ENCODE measurements at regions not wholly inside any gene's neighbourhood (a gene's known extent, or its start where the extent isn't known, plus 50 kb on each side); places are given as distances from the start of the nearest gene placed in this dataset.
"Not testable (repeated sequence)": the region's sequence is repeated elsewhere in the genome, so short reads cannot be mapped to it uniquely, and the experiment has no call there.

GRCh38 chr1:208347191-208347590 lies 103.0 kb upstream of the PLXNA2 start:
- Mint-ChIP-seq H3K4me1 (ENCODE audit: low read depth) (no peaks in the 10 kb centered on the region), H3K4me3 (ENCODE audit: unreplicated experiment) (no peak overlapping the region), H3K36me3 (ENCODE audit: low read depth) (no peaks in the 10 kb centered on the region), H3K27me3 (ENCODE audit: low read depth) (peaks cover 27% of the 10 kb centered on the region), H3K27ac (ENCODE audit: unreplicated experiment) (no peak overlapping the region), H3K9me3 (ENCODE audit: low read depth) (no peaks in the 10 kb centered on the region)
- no peak for TF ChIP-seq CTCF (IDR thresholded peaks at IDR 0.05)
- DNase-seq (ENCODE audit: low spot score), result no peak

GRCh38 chr1:208349694-208350330 lies 105.6 kb upstream of the PLXNA2 start:
- TF ChIP-seq CTCF (IDR thresholded peaks at IDR 0.05), result no peak
- no peak overlapping the region for H3K27ac Mint-ChIP-seq (ENCODE audit: unreplicated experiment)
- H3K4me1 Mint-ChIP-seq (ENCODE audit: low read depth), result no peaks in the 10 kb centered on the region
- H3K9me3 Mint-ChIP-seq (ENCODE audit: low read depth), result no peaks in the 10 kb centered on the region
- no peak for DNase-seq (ENCODE audit: low spot score)
- H3K27me3 Mint-ChIP-seq (ENCODE audit: low read depth), result peaks cover 21% of the 10 kb centered on the region
- H3K4me3 Mint-ChIP-seq (ENCODE audit: unreplicated experiment), result no peak overlapping the region
- H3K36me3 Mint-ChIP-seq (ENCODE audit: low read depth), result no peaks in the 10 kb centered on the region

GRCh38 chr1:208350815-208351214 lies 106.6 kb upstream of the PLXNA2 start:
- Mint-ChIP-seq H3K4me1 (ENCODE audit: low read depth) (no peaks in the 10 kb centered on the region), H3K9me3 (ENCODE audit: low read depth) (no peaks in the 10 kb centered on the region), H3K27ac (ENCODE audit: unreplicated experiment) (no peak overlapping the region), H3K27me3 (ENCODE audit: low read depth) (peaks cover 21% of the 10 kb centered on the region), H3K36me3 (ENCODE audit: low read depth) (no peaks in the 10 kb centered on the region), H3K4me3 (ENCODE audit: unreplicated experiment) (no peak overlapping the region)
- no peak for TF ChIP-seq CTCF (IDR thresholded peaks at IDR 0.05)
- DNase-seq (ENCODE audit: low spot score), result no peak

- no peaks in the 10 kb centered on the region for H3K4me1 Mint-ChIP-seq (ENCODE audit: low read depth)
- TF ChIP-seq CTCF (IDR thresholded peaks at IDR 0.05), result no peak
- no peak for DNase-seq (ENCODE audit: low spot score)
- H3K27me3 Mint-ChIP-seq (ENCODE audit: low read depth), result peaks cover 17% of the 10 kb centered on the region
- H3K36me3 Mint-ChIP-seq (ENCODE audit: low read depth), result no peaks in the 10 kb centered on the region
- H3K4me3 Mint-ChIP-seq (ENCODE audit: unreplicated experiment), result no peak overlapping the region
- H3K9me3 Mint-ChIP-seq (ENCODE audit: low read depth), result no peaks in the 10 kb centered on the region
- no peak overlapping the region for H3K27ac Mint-ChIP-seq (ENCODE audit: unreplicated experiment)
These were observed 107.7 kb upstream of the PLXNA2 start for GRCh38 chr1:208351838-208352237.

- not testable (repeated sequence) for H3K4me1 Mint-ChIP-seq (ENCODE audit: low read depth); DNase-seq (ENCODE audit: low spot score); H3K27ac Mint-ChIP-seq (ENCODE audit: unreplicated experiment); H3K9me3 Mint-ChIP-seq (ENCODE audit: low read depth); H3K4me3 Mint-ChIP-seq (ENCODE audit: unreplicated experiment); H3K36me3 Mint-ChIP-seq (ENCODE audit: low read depth)
- H3K27me3 Mint-ChIP-seq (ENCODE audit: low read depth), result peaks cover 14% of the 10 kb centered on the region
These were observed 109.6 kb upstream of the PLXNA2 start for GRCh38 chr1:208353797-208354196.
